Fibroblast of villous mesenchyme (primary cell): ENCODE measurements at regions not wholly inside any gene's neighbourhood (a gene's known extent, or its start where the extent isn't known, plus 50 kb on each side); places are given as distances from the start of the nearest gene placed in this dataset.
"Not testable (repeated sequence)": the region's sequence is repeated elsewhere in the genome, so short reads cannot be mapped to it uniquely, and the experiment has no call there.

ENCODE experiments used
- DNase-seq: peaks from one replicate; pipeline ENCODE4 v3.0.0-alpha.2; 2010; ENCODE audit warnings: low read depth
- H3K4me3 ChIP-seq: 2 replicates; pipeline ENCODE4 v1.5.1; 2011; ENCODE audit warnings: low read depth, mild to moderate bottlenecking, low read length
- CTCF ChIP-seq: IDR thresholded peaks from 2 replicates; pipeline ENCODE4 v1.5.1; 2012; ENCODE audit warnings: low read depth, mild to moderate bottlenecking, low read length; ENCODE audit not compliant: insufficient read depth

- no peak for DNase-seq
- no peak overlapping the region for H3K4me3 ChIP-seq
- TF ChIP-seq CTCF, result no peak
These were observed 156.0 kb upstream of the DPP10 start for GRCh38 chr2:114286438-114286837.

GRCh38 chr2:114293355-114293754, 149.1 kb upstream of the DPP10 start:
- H3K4me3 ChIP-seq, result no peak overlapping the region
- DNase-seq, result no peak
- no peak for TF ChIP-seq CTCF

- no peak overlapping the region for H3K4me3 ChIP-seq
- TF ChIP-seq CTCF, result no peak
- no peak for DNase-seq
These were observed 147.7 kb upstream of the DPP10 start for GRCh38 chr2:114294741-114295140.

GRCh38 chr2:114300351-114300750, 142.1 kb upstream of the DPP10 start:
- DNase-seq, H3K4me3 ChIP-seq: not testable (repeated sequence)

- no peak for TF ChIP-seq CTCF
- no peak overlapping the region for H3K4me3 ChIP-seq
- DNase-seq, result no peak
These were observed 125.7 kb upstream of the DPP10 start for GRCh38 chr2:114316532-114317300.

GRCh38 chr2:114330594-114330993, 111.8 kb upstream of the DPP10 start:
- no peak overlapping the region for H3K4me3 ChIP-seq
- DNase-seq, result no peak
- no peak for TF ChIP-seq CTCF

- H3K4me3 ChIP-seq, result no peak overlapping the region
- no peak for DNase-seq
These were observed 110.5 kb upstream of the DPP10 start for GRCh38 chr2:114331934-114332333.

More at GRCh38 chr2:114331934-114332333, 110.5 kb upstream of the DPP10 start:
- no peak for TF ChIP-seq CTCF
